MM.1S (cell line): ENCODE measurements at regions not wholly inside any gene's neighbourhood (a gene's known extent, or its start where the extent isn't known, plus 50 kb on each side); places are given as distances from the start of the nearest gene placed in this dataset.

Experiments
- EZH2 ChIP-seq: fragments of 300-600 bp; sonication (generic); optimal IDR thresholded peaks from 2 replicates; pipeline ENCODE3; 2017; ENCODE audit warnings: low read depth, mild to moderate bottlenecking, antibody characterized with exemption, low read length, mixed read lengths
- EZH2phosphoT487 ChIP-seq: fragments of 300-600 bp; sonication (generic); IDR thresholded peaks from 2 replicates; pipeline ENCODE4 v1.6.1; 2018; ENCODE audit warnings: antibody characterized with exemption, low read length
- TF ChIP-seq, protein P1 (sequence below): fragments of 300-600 bp; sonication (generic); IDR thresholded peaks from 2 replicates; pipeline ENCODE4 v1.5.1; 2016; ENCODE audit warnings: antibody characterized with exemption, low read length, mixed read lengths

DNA sequence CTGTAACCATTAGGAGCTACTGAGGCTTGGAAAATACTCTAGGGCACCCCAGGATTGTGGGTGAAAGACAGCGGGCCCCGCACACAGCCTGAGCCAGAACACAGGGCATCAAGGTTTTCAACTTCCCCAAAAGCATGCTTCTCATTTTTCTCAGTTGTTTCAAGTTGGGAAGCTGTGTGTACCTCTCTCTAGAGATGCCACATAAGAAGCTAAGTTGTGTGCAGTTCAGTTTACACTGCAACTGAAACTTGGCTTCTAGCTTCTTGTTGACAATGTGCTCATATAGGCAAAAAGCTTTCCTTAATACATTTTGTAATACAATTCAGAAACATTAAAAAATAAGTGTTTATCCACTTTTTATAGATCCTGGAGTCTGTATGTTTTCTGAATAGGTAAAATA is 88.1 kb upstream of the PTPRR start:
- TF ChIP-seq, protein P1, sequence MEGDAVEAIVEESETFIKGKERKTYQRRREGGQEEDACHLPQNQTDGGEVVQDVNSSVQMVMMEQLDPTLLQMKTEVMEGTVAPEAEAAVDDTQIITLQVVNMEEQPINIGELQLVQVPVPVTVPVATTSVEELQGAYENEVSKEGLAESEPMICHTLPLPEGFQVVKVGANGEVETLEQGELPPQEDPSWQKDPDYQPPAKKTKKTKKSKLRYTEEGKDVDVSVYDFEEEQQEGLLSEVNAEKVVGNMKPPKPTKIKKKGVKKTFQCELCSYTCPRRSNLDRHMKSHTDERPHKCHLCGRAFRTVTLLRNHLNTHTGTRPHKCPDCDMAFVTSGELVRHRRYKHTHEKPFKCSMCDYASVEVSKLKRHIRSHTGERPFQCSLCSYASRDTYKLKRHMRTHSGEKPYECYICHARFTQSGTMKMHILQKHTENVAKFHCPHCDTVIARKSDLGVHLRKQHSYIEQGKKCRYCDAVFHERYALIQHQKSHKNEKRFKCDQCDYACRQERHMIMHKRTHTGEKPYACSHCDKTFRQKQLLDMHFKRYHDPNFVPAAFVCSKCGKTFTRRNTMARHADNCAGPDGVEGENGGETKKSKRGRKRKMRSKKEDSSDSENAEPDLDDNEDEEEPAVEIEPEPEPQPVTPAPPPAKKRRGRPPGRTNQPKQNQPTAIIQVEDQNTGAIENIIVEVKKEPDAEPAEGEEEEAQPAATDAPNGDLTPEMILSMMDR = no peak
- no peak for TF ChIP-seq EZH2phosphoT487
- TF ChIP-seq EZH2 = no peak
